Left lung (tissue), 4 donors: ENCODE measurements at regions not wholly inside any gene's neighbourhood (a gene's known extent, or its start where the extent isn't known, plus 50 kb on each side); places are given as distances from the start of the nearest gene placed in this dataset.
A peak's percentile ranks its signal among the peaks of the same experiment; 100 is the strongest.
"Not testable (repeated sequence)": the region's sequence is repeated elsewhere in the genome, so short reads cannot be mapped to it uniquely, and the experiment has no call there.

ENCODE experiments used
- ATAC-seq: fragments of 200-7000 bp; cut with Tn5 transposase; one replicate; pipeline ENCODE4 v1.9.1; 2020; ENCODE audit warnings: moderate library complexity
- DNase-seq, 4 donors: peaks; one replicate each; pipeline ENCODE4 v3.0.0-alpha.2; 2013 to 2020
- H3K27ac ChIP-seq, 2 donors: fragments of 200-600 bp; sonication (generic) in 1 of 2; one replicate each; pipeline versions ENCODE4 v1.5.0 to v1.8.0; 2020 to 2021
- H3K27me3 ChIP-seq, 2 donors: fragments of 200-600 bp; sonication (generic) in 1 of 2; one replicate each; pipeline versions ENCODE4 v1.5.0 to v1.8.0; 2020 to 2021
- H3K36me3 ChIP-seq, 2 donors: fragments of 200-600 bp; sonication (generic) in 1 of 2; one replicate each; pipeline versions ENCODE4 v1.5.0 to v1.8.0; 2020 to 2021
- H3K4me1 ChIP-seq, 2 donors: fragments of 200-600 bp; one replicate each; pipeline ENCODE4 v1.8.0; 2021
- H3K4me3 ChIP-seq, 2 donors: fragments of 200-600 bp; sonication (generic) in 1 of 2; one replicate each; pipeline versions ENCODE4 v1.5.0 to v1.8.0; 2020 to 2021; ENCODE audit warnings: mild to moderate bottlenecking in 1 of 2
- H3K9me3 ChIP-seq, 2 donors: fragments of 200-600 bp; sonication (generic) in 1 of 2; one replicate each; pipeline versions ENCODE4 v1.5.0 to v1.8.0; 2020 to 2021
- CTCF ChIP-seq, 2 donors: fragments of 200-600 bp; sonication (generic) in 1 of 2; IDR thresholded peaks; one replicate each; pipeline versions ENCODE4 v1.5.0 to v1.8.0; 2021; ENCODE audit warnings: antibody characterized with exemption in 2 of 2
- intact Hi-C, 2 donors: fragments of 100-400 bp; cut with DNase I; formaldehyde crosslinking; loops; one replicate each; pipeline versions ENCODE4 v1.11.2 to v1.14.2; 2022
- donor health status: DM: no; HTN: yes; CAD: no.
- donor health status: DM: no; HTN: no; CAD: no.

GRCh38 chr2:63736354-63736753 is 105.3 kb upstream of the UGP2 start:
- Histone ChIP-seq H3K4me3 (no peak overlapping the region), H3K9me3 (no peaks in the 10 kb centered on the region), H3K36me3 (no peaks in the 10 kb centered on the region), H3K27me3 (no peaks in the 10 kb centered on the region), H3K27ac (peak overlapping the region in 1 of 2 donors; percentile 9), H3K4me1 (no peaks in the 10 kb centered on the region)
- no peak for TF ChIP-seq CTCF (IDR thresholded peaks at IDR 0.05)
- peak in 2 of 4 donors; percentile 46 to 59 for DNase-seq
- peak; percentile 22 for ATAC-seq
- intact Hi-C loops: no loop called here

GRCh38 chr2:63737081-63737751 is 104.5 kb upstream of the UGP2 start:
- DNase-seq (no peak), ATAC-seq (no peak)
- H3K27me3 ChIP-seq: no peaks in the 10 kb centered on the region
- no peak for TF ChIP-seq CTCF (IDR thresholded peaks at IDR 0.05)
- intact Hi-C loops: no loop called here
- peak overlapping the region in 1 of 2 donors; percentile 9 for H3K27ac ChIP-seq
- H3K4me3 ChIP-seq: no peak overlapping the region
- no peaks in the 10 kb centered on the region for H3K9me3 ChIP-seq
- H3K36me3 ChIP-seq: no peaks in the 10 kb centered on the region
- H3K4me1 ChIP-seq: no peaks in the 10 kb centered on the region

- no peak for ATAC-seq
- no peak overlapping the region for H3K27ac ChIP-seq
These were observed 103.7 kb upstream of the UGP2 start for GRCh38 chr2:63738019-63738418.

GRCh38 chr2:63739180-63739579 is 102.5 kb upstream of the UGP2 start:
- H3K27me3 ChIP-seq, ATAC-seq, H3K4me3 ChIP-seq, H3K9me3 ChIP-seq, intact Hi-C loops, H3K27ac ChIP-seq, H3K36me3 ChIP-seq, H3K4me1 ChIP-seq, DNase-seq: not testable (repeated sequence)

More at GRCh38 chr2:63738019-63738418, 103.7 kb upstream of the UGP2 start:
- no peaks in the 10 kb centered on the region for H3K36me3 ChIP-seq
- H3K9me3 ChIP-seq: no peaks in the 10 kb centered on the region
- H3K27me3 ChIP-seq: no peaks in the 10 kb centered on the region
- no peaks in the 10 kb centered on the region for H3K4me1 ChIP-seq
- TF ChIP-seq CTCF (IDR thresholded peaks at IDR 0.05): no peak
- DNase-seq: no peak
- no peak overlapping the region for H3K4me3 ChIP-seq
- intact Hi-C loops: no loop called here

GRCh38 chr2:63740020-63740419 is 101.7 kb upstream of the UGP2 start:
- no peaks in the 10 kb centered on the region for H3K4me1 ChIP-seq
- intact Hi-C loops: no loop called here
- H3K4me3 ChIP-seq: no peak overlapping the region
- H3K9me3 ChIP-seq: no peaks in the 10 kb centered on the region
- no peaks in the 10 kb centered on the region for H3K36me3 ChIP-seq
- no peak for DNase-seq
- H3K27ac ChIP-seq: no peak overlapping the region
- no peak for TF ChIP-seq CTCF (IDR thresholded peaks at IDR 0.05)
- H3K27me3 ChIP-seq: no peaks in the 10 kb centered on the region
- no peak for ATAC-seq

GRCh38 chr2:63740943-63741342 is 100.8 kb upstream of the UGP2 start:
- no peak for TF ChIP-seq CTCF (IDR thresholded peaks at IDR 0.05)
- no peak for ATAC-seq
- Histone ChIP-seq H3K27me3 (no peaks in the 10 kb centered on the region), H3K36me3 (no peaks in the 10 kb centered on the region), H3K4me3 (no peak overlapping the region), H3K9me3 (no peaks in the 10 kb centered on the region), H3K4me1 (no peaks in the 10 kb centered on the region), H3K27ac (no peak overlapping the region)
- no peak for DNase-seq
- intact Hi-C loops: no loop called here
